LHCN-M2 (cell line): ENCODE measurements at regions not wholly inside any gene's neighbourhood (a gene's known extent, or its start where the extent isn't known, plus 50 kb on each side); places are given as distances from the start of the nearest gene placed in this dataset.

ENCODE experiments used
- DNase-seq: peaks from one replicate; pipeline ENCODE4 v3.0.0-alpha.2; 2012; ENCODE audit warnings: low read depth

- no peak for DNase-seq
Measured at GRCh38 chr1:106843518-106843917, 213.0 kb upstream of the PRMT6 start.

- no peak for DNase-seq
Measured at GRCh38 chr1:106846656-106847055, 209.8 kb upstream of the PRMT6 start.

GRCh38 chr1:106861110-106861509 is 195.4 kb upstream of the PRMT6 start:
- no peak for DNase-seq

- no peak for DNase-seq
Measured at GRCh38 chr1:106868828-106869227, 187.6 kb upstream of the PRMT6 start.

- no peak for DNase-seq
Measured at GRCh38 chr1:106875622-106876021, 180.9 kb upstream of the PRMT6 start.

GRCh38 chr1:106876384-106876783 is 180.1 kb upstream of the PRMT6 start:
- no peak for DNase-seq

GRCh38 chr1:106879538-106879937 is 176.9 kb upstream of the PRMT6 start:
- DNase-seq = no peak

- no peak for DNase-seq
Measured at GRCh38 chr1:106880226-106880625, 176.2 kb upstream of the PRMT6 start.

- DNase-seq = no peak
Measured at GRCh38 chr1:106883208-106883607, 173.3 kb upstream of the PRMT6 start.

- no peak for DNase-seq
Measured at GRCh38 chr1:106889059-106889458, 167.4 kb upstream of the PRMT6 start.

GRCh38 chr1:106889583-106889982 is 166.9 kb upstream of the PRMT6 start:
- no peak for DNase-seq

- DNase-seq = no peak
Measured at GRCh38 chr1:106897976-106898375, 158.5 kb upstream of the PRMT6 start.

- no peak for DNase-seq
Measured at GRCh38 chr1:106899644-106900043, 156.8 kb upstream of the PRMT6 start.

GRCh38 chr1:106907795-106908194 is 148.7 kb upstream of the PRMT6 start:
- no peak for DNase-seq

- no peak for DNase-seq
Measured at GRCh38 chr1:106908689-106909088, 147.8 kb upstream of the PRMT6 start.

GRCh38 chr1:106910798-106911197 is 145.7 kb upstream of the PRMT6 start:
- DNase-seq = peak; percentile 0

- no peak for DNase-seq
Measured at GRCh38 chr1:106912131-106912530, 144.3 kb upstream of the PRMT6 start.

- no peak for DNase-seq
Measured at GRCh38 chr1:106921186-106921585, 135.3 kb upstream of the PRMT6 start.

GRCh38 chr1:106924360-106924759 is 132.1 kb upstream of the PRMT6 start:
- DNase-seq = no peak

GRCh38 chr1:106925750-106926149 is 130.7 kb upstream of the PRMT6 start:
- DNase-seq = no peak

GRCh38 chr1:106926803-106927582 is 129.5 kb upstream of the PRMT6 start:
- DNase-seq = no peak

- peak; percentile 38 for DNase-seq
Measured at GRCh38 chr1:106937104-106937503, 119.4 kb upstream of the PRMT6 start.

- DNase-seq = peak; percentile 10
Measured at GRCh38 chr1:106944721-106945120, 111.8 kb upstream of the PRMT6 start.

GRCh38 chr1:106952776-106953175 is 103.7 kb upstream of the PRMT6 start:
- peak; percentile 13 for DNase-seq
